SIG-M5 treated with dmso at 0.1 percent for 504 hours (cell line): ENCODE measurements at regions not wholly inside any gene's neighbourhood (a gene's known extent, or its start where the extent isn't known, plus 50 kb on each side); places are given as distances from the start of the nearest gene placed in this dataset.

Experiments used
- DNase-seq: peaks from one replicate; lab custom pipeline; 2025; ENCODE audit not compliant: unreplicated experiment; lab: John Stamatoyannopoulos, UW

- DNase-seq, result no peak
These were observed 623.2 kb downstream of the CCER1 start for GRCh38 chr12:90331821-90332220.

DNA sequence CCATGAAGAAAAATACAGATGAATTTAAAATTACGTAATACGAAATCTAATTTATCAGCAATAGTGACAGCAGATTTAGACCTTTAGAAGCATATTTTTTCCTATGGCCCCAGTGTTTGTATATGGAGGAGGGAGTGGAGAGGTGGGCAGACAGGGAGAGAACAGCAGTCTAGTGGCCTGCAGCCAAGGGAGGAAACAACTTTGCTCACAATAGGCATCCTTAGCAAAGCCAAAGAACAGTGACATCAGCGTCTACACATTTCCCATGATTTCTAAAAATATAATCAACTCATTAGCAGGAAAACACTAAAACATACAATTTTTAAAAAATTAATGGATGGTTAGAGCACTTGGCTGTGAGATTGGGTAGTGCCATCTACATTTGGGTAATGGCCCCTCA lies 622.6 kb upstream of the ATP2B1 start:
- DNase-seq, result no peak

DNA sequence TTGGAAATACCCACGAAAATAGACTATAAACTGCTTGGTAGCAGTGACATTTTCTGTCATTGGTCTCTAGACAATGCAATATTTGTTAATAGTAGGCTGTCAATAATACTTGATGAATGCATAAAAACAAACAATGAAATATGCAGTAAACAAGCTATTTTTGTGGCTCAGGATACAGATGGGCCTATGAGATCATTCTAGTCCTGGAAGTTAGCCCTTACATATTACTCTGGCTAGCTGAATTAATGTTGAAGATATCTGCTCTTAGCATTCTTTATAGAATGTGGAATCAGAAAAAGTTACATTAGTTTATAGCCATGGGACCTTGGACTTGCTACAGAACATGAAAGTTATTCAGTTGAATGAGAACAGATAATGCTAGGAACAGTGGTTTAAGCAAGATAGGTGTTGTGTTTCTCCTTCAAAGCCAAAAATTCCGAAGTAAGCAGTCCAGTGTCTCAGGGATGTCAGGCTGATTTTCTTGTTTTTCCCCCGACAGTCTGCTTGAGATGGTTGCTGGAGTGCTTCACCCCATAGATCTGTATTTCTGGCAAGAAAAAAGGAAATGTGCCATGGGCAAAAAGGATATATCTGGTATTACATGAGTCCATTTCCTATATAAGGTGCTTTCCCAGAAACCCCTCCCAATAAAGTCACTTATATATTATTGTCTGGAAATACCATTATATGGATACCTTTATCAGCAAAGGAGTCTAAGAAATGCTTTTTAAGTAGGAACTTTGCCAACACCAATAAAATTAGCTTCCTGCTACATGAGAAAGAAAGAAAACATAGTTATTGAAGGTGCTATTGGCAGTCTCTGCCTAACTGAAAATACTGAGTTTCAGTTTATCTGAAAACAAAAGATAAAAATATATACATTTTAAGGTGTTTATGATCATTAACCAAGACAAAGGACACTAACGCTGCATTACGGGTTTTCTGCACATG lies 619.4 kb upstream of the ATP2B1 start:
- no peak for DNase-seq

DNA sequence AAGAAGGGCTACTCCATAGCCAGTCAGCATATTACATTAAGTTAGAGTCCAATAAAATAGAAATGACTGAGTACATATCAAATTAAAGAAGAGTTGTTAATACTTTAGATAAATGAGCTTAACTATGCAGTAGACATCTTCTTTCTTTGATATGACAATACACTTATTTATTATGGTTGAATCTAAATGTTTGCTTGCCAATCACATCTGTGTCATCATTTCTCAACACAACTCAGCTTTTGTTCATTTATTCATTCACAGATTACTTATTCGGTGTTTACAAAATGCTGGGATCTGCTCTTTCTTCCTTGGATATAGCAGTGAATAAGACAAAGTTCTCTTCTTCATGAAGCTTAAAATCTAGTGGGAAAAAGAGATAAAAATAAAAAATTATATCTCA lies 614.6 kb upstream of the ATP2B1 start:
- no peak for DNase-seq

DNA sequence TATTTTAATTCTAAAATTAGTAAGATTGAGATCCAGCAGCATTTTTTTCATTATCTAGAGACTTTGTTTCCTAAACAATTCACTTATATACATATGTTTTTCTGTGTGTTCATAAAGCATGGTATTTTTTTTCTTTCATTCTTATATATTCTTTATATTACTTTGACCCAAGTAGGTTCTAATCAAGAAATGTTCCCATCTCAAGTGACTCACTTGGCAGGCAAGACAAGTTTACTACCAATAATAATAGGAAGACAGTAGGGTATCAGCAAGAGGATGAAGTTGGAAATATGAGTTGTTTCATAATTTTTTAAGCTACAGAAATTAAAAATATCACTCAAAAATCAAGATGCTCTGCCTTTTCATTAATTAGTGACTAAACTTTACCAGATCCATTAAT lies 613.4 kb upstream of the ATP2B1 start:
- no peak for DNase-seq

DNA sequence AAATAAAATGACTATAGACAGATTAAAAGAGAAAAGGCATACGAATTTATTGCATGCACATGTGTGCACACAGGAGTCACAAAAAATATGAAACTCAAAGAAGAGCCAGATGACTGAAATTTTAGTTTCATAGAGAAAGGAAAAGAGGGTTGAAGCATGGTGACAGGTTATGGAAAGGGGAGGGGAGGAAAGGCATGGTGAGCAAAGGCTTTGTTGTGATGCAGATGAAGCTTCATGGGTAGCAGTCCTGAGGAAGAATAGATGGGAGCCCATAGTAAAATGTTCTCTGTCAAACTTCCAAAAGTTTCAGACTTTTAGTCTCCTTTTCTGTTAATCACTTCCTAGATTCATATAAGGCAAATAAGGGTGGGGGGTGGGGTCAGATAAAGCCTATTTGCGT lies 612.7 kb upstream of the ATP2B1 start:
- DNase-seq, result no peak

DNA sequence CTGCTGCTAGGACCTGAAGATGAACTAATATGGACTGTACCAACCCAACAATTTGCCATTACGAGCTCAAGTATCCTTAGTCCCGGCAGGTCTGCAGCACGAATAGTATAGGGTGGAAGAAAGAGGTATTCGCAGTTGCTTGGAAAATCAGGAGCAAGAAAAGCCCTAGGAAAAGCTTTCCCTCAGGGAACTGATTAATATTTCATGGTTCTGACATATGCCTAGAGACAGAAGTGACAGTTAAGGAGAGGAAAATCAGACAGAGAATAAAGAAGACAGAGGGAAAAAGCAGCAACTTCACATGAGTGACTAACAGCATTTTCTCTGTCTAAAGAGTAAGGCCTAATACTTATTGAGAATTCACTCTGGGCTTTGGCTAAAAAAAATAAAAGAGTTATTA lies 602.9 kb upstream of the ATP2B1 start:
- no peak for DNase-seq

GRCh38 chr12:90305379-90305778 lies 596.7 kb upstream of the ATP2B1 start:
- no peak for DNase-seq

DNA sequence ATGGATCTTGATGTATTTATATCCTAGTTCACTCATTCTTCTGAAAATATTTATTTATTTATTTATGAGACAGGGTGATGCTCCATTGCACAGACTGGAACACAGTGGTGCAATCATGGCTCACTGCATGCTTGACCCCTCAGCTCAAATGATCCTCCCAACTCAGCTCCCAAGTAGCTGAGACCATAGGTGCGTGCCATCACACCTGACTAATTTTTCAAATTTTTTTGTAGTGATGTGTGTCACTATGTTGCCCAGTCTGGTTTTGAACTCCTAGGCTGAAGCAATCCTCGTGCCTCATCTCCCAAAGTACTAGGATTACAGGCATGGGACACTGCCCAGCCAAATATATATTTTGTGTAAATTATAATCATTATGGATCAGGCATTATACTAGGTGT lies 595.6 kb upstream of the ATP2B1 start:
- DNase-seq, result no peak

DNA sequence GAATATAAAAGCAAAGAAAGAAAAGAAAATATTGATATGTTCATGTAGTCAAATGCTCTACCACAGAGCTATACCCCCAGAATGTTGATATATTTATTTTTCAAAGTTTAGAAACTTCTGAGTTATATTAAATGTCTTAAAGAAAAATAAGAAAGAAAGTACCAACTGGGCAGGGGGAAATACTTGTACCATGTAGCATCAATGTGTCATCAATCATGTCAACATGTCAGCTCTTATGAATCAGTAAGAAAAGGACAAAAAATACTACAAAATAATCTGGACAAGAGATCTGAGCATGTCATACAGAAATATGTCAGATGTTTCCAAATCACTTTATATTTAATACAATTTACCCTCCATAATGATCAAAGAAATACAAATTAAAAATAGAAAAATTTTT lies 595.1 kb upstream of the ATP2B1 start:
- DNase-seq, result no peak

DNA sequence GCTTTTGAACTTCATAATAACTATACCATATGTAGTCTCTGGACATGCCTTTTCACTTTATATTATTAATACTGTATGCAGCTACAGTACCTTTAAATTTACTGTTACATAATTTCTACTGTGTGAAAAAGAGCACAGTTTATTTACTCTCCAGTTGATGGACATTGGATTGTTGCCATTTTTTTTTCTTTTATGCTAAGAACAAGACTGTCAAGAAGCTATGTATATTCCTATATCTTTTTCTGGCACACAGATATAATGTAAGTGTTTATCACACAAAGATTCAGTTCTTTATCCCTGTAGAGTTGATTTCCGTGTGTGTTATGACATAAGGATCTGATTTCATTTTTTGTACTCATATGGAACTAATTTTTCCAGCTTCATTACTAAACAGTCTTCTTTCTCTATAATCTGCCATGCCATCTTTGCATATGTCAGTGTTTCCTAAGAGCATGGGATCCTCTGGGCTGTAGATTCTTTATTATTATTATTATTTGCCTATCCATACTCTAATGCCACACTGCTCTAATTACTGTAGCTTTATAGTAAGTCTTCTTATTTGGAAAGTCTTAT lies 593.0 kb upstream of the ATP2B1 start:
- DNase-seq, result no peak

- no peak for DNase-seq
These were observed 592.5 kb upstream of the ATP2B1 start for GRCh38 chr12:90301095-90301494.

GRCh38 chr12:90299666-90300065 lies 591.0 kb upstream of the ATP2B1 start:
- DNase-seq, result no peak

GRCh38 chr12:90299121-90299520 lies 590.5 kb upstream of the ATP2B1 start:
- no peak for DNase-seq

DNA sequence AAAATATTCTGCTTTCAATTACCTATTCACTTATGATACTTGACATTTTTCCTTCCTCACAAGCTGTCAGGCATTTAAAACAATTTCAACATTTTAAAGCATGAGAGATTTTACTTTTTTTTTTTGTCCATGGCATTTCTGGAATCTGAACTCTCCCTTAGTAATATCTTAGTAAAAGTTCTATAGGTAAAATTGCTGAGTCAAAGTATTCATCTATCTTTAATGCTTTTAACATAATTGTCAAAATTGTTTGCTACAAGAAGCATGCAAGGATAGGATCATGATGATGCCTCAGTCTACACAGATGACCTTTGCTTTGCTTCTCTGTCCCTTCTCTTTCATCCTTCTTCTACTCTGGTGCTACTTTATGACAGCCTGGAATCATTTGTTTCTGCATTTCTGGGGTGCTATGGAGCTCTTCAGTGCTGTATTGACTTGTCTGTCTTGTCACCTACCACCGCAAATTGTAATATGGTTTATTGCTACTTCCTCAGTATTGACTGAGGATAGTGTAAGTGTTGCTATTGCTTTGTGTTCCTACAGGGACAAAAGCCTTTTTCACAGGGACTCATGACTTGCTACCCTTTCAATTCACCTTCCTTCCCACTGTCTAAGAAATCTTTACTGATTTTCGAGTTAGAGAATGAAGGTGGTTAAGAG lies 589.8 kb upstream of the ATP2B1 start:
- no peak for DNase-seq

- no peak for DNase-seq
These were observed 587.2 kb upstream of the ATP2B1 start for GRCh38 chr12:90295858-90296257.

DNA sequence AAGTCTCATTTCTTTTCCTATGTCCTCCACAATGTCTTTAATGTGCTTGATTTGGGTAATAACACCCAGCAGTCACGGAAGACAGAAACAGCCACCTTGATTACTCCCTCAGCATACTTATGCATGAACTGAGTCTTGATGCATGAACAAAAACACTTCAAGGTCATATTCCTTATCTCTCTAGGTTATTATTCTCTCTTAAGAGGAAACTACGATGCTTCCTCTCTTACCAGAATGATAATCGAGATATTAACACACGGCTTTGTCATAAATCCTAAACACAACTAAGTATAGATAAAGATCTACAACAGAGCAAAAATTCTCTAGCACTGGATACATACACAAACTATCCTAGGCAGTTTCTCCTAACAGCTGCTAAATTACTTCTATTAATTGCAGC lies 583.5 kb upstream of the ATP2B1 start:
- DNase-seq, result no peak

DNA sequence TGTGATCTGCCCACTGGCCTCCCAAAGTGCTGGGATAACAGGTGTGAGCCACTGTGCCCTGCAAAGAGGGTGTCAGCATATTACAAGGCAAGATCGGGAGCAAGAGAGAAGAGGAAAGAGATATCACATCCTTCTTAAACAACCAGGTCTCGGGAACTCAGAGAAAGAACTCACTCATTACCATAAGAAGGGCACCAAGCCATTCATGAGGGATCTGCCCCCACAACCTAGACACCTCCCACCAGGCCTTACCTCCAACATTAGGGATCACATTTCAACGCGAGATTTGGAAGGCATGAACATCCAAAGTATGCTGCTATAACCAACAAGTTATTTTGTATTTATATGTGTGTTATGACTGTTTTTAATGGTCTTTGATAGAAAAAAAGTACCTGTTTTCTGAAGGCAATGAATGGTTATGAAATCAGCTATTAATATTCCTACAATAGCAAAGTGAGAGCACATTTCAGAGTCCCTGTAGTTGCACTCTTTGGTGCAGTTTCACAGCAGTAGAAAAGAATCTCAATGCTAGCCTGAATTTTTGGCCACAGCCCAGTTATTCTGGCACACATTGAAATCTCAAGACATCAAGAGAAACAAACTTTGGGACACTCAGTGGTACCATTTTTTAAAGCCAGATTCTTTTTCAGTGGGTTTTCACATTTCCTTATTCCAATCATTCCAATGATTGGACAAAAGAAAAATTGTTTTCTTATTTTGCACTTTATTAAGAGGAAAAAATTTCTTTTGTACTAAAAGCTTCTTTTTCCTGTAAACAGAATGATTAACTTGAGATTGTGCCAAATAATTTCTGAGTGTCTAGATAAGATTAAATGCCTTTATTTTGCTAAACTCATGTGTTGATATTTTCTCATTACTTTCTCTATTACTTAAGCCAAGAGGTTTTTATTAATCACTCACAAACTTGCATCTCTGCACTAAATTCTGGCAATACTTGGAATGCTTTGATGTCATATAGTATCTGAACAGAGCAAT lies 582.6 kb upstream of the ATP2B1 start:
- no peak for DNase-seq

DNA sequence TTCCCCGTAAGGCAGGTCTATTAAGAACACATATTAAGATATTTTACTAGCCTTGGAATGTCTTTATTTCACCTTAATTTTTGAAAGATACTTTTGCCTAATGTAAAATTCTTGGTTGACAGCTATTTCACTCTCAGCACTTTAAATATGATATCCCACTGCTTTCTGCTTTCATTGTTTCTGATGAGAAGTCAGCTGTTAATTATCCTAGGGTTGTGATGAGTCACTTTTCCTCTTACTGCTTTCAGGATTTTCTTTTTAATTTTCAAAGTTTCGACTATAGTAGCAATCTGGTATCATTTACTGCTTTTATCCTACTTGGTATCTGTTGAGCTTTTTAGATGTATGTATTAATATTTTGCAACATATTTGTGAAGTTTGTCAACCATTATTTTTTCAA lies 578.9 kb upstream of the ATP2B1 start:
- no peak for DNase-seq

GRCh38 chr12:90281154-90281868 lies 572.7 kb upstream of the ATP2B1 start:
- DNase-seq, result no peak
